Nephron (organoid): ENCODE measurements at regions not wholly inside any gene's neighbourhood (a gene's known extent, or its start where the extent isn't known, plus 50 kb on each side); places are given as distances from the start of the nearest gene placed in this dataset.

ENCODE experiments used
- H3K27ac Mint-ChIP-seq, 3 experiments: 2 replicates each; pipeline ENCODE4 v1.8.0; 2020; ENCODE audit warnings: mixed read lengths in 3 of 3, mild to moderate bottlenecking in 2 of 3, moderate library complexity in 1 of 3
- H3K27me3 Mint-ChIP-seq: 2 replicates; pipeline ENCODE4 v1.8.0; 2021; ENCODE audit warnings: low read depth, mild to moderate bottlenecking, moderate library complexity, mixed read lengths
- H3K36me3 Mint-ChIP-seq: 2 replicates; pipeline ENCODE4 v1.8.0; 2020; ENCODE audit warnings: low read depth, mixed read lengths
- H3K4me1 Mint-ChIP-seq: 2 replicates; pipeline ENCODE4 v1.8.0; 2020; ENCODE audit warnings: mixed read lengths
- H3K4me3 Mint-ChIP-seq, 3 experiments: 2 replicates each; pipeline ENCODE4 v1.8.0; 2020; ENCODE audit warnings: mild to moderate bottlenecking in 3 of 3, mixed read lengths in 3 of 3, moderate library complexity in 2 of 3
- H3K9me3 Mint-ChIP-seq: 2 replicates; pipeline ENCODE4 v1.8.0; 2020; ENCODE audit warnings: mixed read lengths
- CTCF ChIP-seq, 3 experiments: fragments of 200-600 bp; sonication (generic); IDR thresholded peaks; one replicate each; pipeline ENCODE4 v1.5.0; 2021; ENCODE audit warnings: antibody characterized with exemption in 3 of 3; ENCODE audit not compliant: unreplicated experiment in 3 of 3

GRCh38 chrX:16511796-16512776, 137.9 kb upstream of the S100G start:
- TF ChIP-seq CTCF (IDR thresholded peaks at IDR 0.05; ENCODE audit: unreplicated experiment in 3 of 3): no peak
- H3K4me1 Mint-ChIP-seq: peaks cover 16% of the 10 kb centered on the region
- H3K27ac Mint-ChIP-seq: peak overlapping the region; percentile 91 to 99 (median 96)
- H3K36me3 Mint-ChIP-seq: peaks cover 9% of the 10 kb centered on the region
- H3K27me3 Mint-ChIP-seq: no peaks in the 10 kb centered on the region
- no peaks in the 10 kb centered on the region for H3K9me3 Mint-ChIP-seq
- peak overlapping the region in 2 of 3 experiments; percentile 67 to 82 for H3K4me3 Mint-ChIP-seq

- H3K9me3 Mint-ChIP-seq: peaks cover 4% of the 10 kb centered on the region
- H3K27me3 Mint-ChIP-seq: no peaks in the 10 kb centered on the region
- TF ChIP-seq CTCF (IDR thresholded peaks at IDR 0.05; ENCODE audit: unreplicated experiment in 3 of 3): no peak
- H3K4me1 Mint-ChIP-seq: peaks cover 16% of the 10 kb centered on the region
- H3K36me3 Mint-ChIP-seq: peaks cover 10% of the 10 kb centered on the region
- H3K27ac Mint-ChIP-seq: peak overlapping the region in 1 of 3 experiments; percentile 57
- no peak overlapping the region for H3K4me3 Mint-ChIP-seq
Measured at GRCh38 chrX:16516232-16516876, 133.6 kb upstream of the S100G start.

GRCh38 chrX:16517039-16517605, 132.8 kb upstream of the S100G start:
- H3K27me3 Mint-ChIP-seq: no peaks in the 10 kb centered on the region
- peaks cover 10% of the 10 kb centered on the region for H3K36me3 Mint-ChIP-seq
- peaks cover 9% of the 10 kb centered on the region for H3K4me1 Mint-ChIP-seq
- H3K9me3 Mint-ChIP-seq: peaks cover 4% of the 10 kb centered on the region
- TF ChIP-seq CTCF (IDR thresholded peaks at IDR 0.05; ENCODE audit: unreplicated experiment in 3 of 3): no peak
- peak overlapping the region in 1 of 3 experiments; percentile 57 for H3K27ac Mint-ChIP-seq
- no peak overlapping the region for H3K4me3 Mint-ChIP-seq

- Mint-ChIP-seq H3K9me3 (peaks cover 4% of the 10 kb centered on the region), H3K4me3 (no peak overlapping the region)
- no peak for TF ChIP-seq CTCF (IDR thresholded peaks at IDR 0.05; ENCODE audit: unreplicated experiment in 3 of 3)
Measured at GRCh38 chrX:16518131-16518530, 131.8 kb upstream of the S100G start.

GRCh38 chrX:16524316-16524715, 125.6 kb upstream of the S100G start:
- peak overlapping the region; percentile 27 to 43 (median 42) for H3K27ac Mint-ChIP-seq
- no peak overlapping the region for H3K4me3 Mint-ChIP-seq
- H3K9me3 Mint-ChIP-seq: peaks cover 18% of the 10 kb centered on the region
- peaks cover 14% of the 10 kb centered on the region for H3K36me3 Mint-ChIP-seq
- H3K27me3 Mint-ChIP-seq: no peaks in the 10 kb centered on the region
- no peaks in the 10 kb centered on the region for H3K4me1 Mint-ChIP-seq
- TF ChIP-seq CTCF (IDR thresholded peaks at IDR 0.05; ENCODE audit: unreplicated experiment in 3 of 3): no peak

More at GRCh38 chrX:16518131-16518530, 131.8 kb upstream of the S100G start:
- Mint-ChIP-seq H3K36me3 (peaks cover 10% of the 10 kb centered on the region), H3K27ac (no peak overlapping the region), H3K4me1 (peaks cover 2% of the 10 kb centered on the region), H3K27me3 (no peaks in the 10 kb centered on the region)
